DOHH2 (cell line): ENCODE measurements at regions not wholly inside any gene's neighbourhood (a gene's known extent, or its start where the extent isn't known, plus 50 kb on each side); places are given as distances from the start of the nearest gene placed in this dataset.

Experiments
- H3F3A ChIP-seq: fragments of 200-600 bp; sonication (generic), shearing (Covaris generic); 2 replicates; pipeline ENCODE4 v1.6.0; 2016; ENCODE audit warnings: antibody characterized with exemption, mild to moderate bottlenecking; ENCODE audit not compliant: control insufficient read depth, insufficient read depth
- H3K27ac ChIP-seq: fragments of 200-600 bp; sonication (generic); 2 replicates; pipeline ENCODE4 v1.5.1; 2014; ENCODE audit warnings: low read depth, mild to moderate bottlenecking, low read length, moderate library complexity
- H3K27me3 ChIP-seq: fragments of 200-600 bp; sonication (generic); 2 replicates; pipeline ENCODE4 v1.6.1; 2014; ENCODE audit warnings: mild to moderate bottlenecking, low read length, mixed read lengths; ENCODE audit not compliant: control insufficient read depth
- H3K36me3 ChIP-seq: fragments of 200-600 bp; sonication (generic); 2 replicates; pipeline ENCODE4 v1.6.1; 2014; ENCODE audit warnings: mild to moderate bottlenecking, low read length, moderate library complexity, mixed read lengths; ENCODE audit not compliant: control insufficient read depth
- H3K4me1 ChIP-seq: fragments of 200-600 bp; sonication (generic); 2 replicates; pipeline ENCODE4 v1.6.1; 2014; ENCODE audit warnings: mild to moderate bottlenecking, low read length, mixed read lengths; ENCODE audit not compliant: control insufficient read depth
- H3K4me2 ChIP-seq: fragments of 200-600 bp; sonication (generic); 2 replicates; pipeline ENCODE4 v1.6.0; 2014; ENCODE audit warnings: mild to moderate bottlenecking, low read length, moderate library complexity
- H3K4me3 ChIP-seq: fragments of 200-600 bp; sonication (generic); 2 replicates; pipeline ENCODE4 v1.5.1; 2014; ENCODE audit warnings: mild to moderate bottlenecking, low read length, mixed read lengths
- H3K79me2 ChIP-seq: fragments of 200-600 bp; sonication (generic); 2 replicates; pipeline ENCODE4 v1.6.1; 2014; ENCODE audit warnings: mild to moderate bottlenecking, low read length, mixed read lengths; ENCODE audit not compliant: control insufficient read depth
- H3K9me2 ChIP-seq: fragments of 200-600 bp; sonication (generic); replicated peaks from 2 replicates; pipeline ENCODE4 v1.6.1; 2014; ENCODE audit warnings: mild to moderate bottlenecking, low read length, mixed read lengths; ENCODE audit not compliant: control insufficient read depth
- H3K9me3 ChIP-seq: fragments of 200-600 bp; sonication (generic); 2 replicates; pipeline ENCODE4 v1.6.1; 2014; ENCODE audit warnings: antibody characterized with exemption, low read length, mixed read lengths; ENCODE audit not compliant: control insufficient read depth, insufficient read depth
- H4K20me1 ChIP-seq: fragments of 200-600 bp; sonication (generic); 2 replicates; pipeline ENCODE4 v1.6.0; 2014; ENCODE audit warnings: low read depth, mild to moderate bottlenecking, antibody characterized with exemption, low read length, moderate library complexity; ENCODE audit not compliant: control insufficient read depth, insufficient read depth
- EZH2phosphoT487 ChIP-seq: fragments of 200-600 bp; sonication (generic); IDR thresholded peaks from 2 replicates; pipeline ENCODE4 v1.6.1; 2017; ENCODE audit warnings: borderline replicate concordance, mild to moderate bottlenecking, antibody characterized with exemption, low read length, moderate library complexity, mixed read lengths
- TF ChIP-seq, protein P1 (sequence below): fragments of 200-600 bp; sonication (generic); IDR thresholded peaks from one replicate; pipeline ENCODE4 v1.5.1; 2014; ENCODE audit warnings: antibody characterized with exemption, mild to moderate bottlenecking, low read depth, low read length; ENCODE audit not compliant: poor library complexity, severe bottlenecking

DNA sequence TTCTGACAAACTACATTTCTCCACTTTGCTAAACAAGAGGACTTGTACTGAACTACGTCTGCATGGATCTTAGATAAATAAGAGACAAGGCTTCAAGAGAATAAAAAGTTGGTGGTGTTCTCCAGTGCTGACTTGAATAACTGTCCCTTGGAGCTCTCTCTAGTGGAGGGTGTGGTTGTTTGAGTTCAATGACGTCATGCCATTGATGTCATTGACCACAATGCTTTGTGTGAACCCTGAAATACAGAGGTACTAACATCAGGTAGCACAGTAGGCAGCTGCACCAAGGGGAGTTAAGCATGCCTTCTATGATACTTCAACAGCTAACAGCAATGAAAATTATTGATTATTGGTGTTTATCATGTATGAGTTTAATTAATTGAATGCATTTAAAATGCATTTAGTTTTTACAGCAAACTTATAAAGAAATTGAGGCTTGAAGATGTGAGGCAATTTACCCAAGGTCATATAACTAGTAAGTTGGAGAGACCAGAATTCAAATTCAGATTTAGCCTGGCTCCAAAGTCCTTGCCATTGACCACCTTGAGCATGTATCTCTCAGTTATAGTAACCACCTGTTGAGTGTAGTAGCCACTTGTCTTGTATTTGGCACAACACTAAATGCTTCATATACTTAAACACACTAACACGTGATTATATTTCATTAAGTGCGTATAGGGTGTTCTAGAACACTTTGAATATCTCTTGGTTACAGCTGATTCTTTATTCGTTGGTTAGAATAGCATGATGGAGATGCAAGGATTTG is 126.0 kb upstream of the ANKRD28 start:
- no peaks in the 10 kb centered on the region for H4K20me1 ChIP-seq
- H3K9me2 ChIP-seq, result no peaks in the 10 kb centered on the region
- H3K4me3 ChIP-seq, result no peak overlapping the region
- H3K79me2 ChIP-seq, result no peaks in the 10 kb centered on the region
- no peak overlapping the region for H3K27ac ChIP-seq
- no peaks in the 10 kb centered on the region for H3K36me3 ChIP-seq
- no peak for TF ChIP-seq EZH2phosphoT487
- TF ChIP-seq, protein P1, sequence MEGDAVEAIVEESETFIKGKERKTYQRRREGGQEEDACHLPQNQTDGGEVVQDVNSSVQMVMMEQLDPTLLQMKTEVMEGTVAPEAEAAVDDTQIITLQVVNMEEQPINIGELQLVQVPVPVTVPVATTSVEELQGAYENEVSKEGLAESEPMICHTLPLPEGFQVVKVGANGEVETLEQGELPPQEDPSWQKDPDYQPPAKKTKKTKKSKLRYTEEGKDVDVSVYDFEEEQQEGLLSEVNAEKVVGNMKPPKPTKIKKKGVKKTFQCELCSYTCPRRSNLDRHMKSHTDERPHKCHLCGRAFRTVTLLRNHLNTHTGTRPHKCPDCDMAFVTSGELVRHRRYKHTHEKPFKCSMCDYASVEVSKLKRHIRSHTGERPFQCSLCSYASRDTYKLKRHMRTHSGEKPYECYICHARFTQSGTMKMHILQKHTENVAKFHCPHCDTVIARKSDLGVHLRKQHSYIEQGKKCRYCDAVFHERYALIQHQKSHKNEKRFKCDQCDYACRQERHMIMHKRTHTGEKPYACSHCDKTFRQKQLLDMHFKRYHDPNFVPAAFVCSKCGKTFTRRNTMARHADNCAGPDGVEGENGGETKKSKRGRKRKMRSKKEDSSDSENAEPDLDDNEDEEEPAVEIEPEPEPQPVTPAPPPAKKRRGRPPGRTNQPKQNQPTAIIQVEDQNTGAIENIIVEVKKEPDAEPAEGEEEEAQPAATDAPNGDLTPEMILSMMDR, result no peak
- no peaks in the 10 kb centered on the region for H3K27me3 ChIP-seq
- no peak overlapping the region for H3K4me2 ChIP-seq
- no peaks in the 10 kb centered on the region for H3K4me1 ChIP-seq
- no peaks in the 10 kb centered on the region for H3K9me3 ChIP-seq
- H3F3A ChIP-seq, result no peaks in the 10 kb centered on the region

DNA sequence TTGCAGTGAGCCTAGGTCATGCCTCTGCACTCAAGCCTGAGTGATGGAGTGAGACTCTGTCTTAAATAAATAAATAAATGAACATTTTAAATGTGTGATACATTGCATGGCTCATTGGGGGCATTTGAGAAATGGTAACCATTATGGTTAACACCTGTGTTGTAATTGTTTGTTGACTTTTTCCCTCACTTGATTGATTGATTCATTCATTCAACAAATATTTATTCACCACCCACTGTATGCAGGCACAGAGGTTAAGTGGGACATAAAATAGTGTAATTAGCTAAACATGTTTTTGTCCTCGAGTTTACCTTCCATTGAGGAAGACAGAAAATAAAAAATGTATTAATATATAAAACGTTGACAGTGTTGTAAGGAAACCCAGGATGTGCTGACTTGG is 127.1 kb upstream of the ANKRD28 start:
- no peaks in the 10 kb centered on the region for H3K4me1 ChIP-seq
- H3K9me2 ChIP-seq, result no peaks in the 10 kb centered on the region
- H3K4me2 ChIP-seq, result no peak overlapping the region
- H3K79me2 ChIP-seq, result no peaks in the 10 kb centered on the region
- no peaks in the 10 kb centered on the region for H3K9me3 ChIP-seq
- no peaks in the 10 kb centered on the region for H4K20me1 ChIP-seq
- no peaks in the 10 kb centered on the region for H3K36me3 ChIP-seq
- no peak overlapping the region for H3K27ac ChIP-seq
- TF ChIP-seq EZH2phosphoT487, result no peak
- TF ChIP-seq, protein P1, result no peak
- no peak overlapping the region for H3K4me3 ChIP-seq
- no peaks in the 10 kb centered on the region for H3F3A ChIP-seq
- no peaks in the 10 kb centered on the region for H3K27me3 ChIP-seq

DNA sequence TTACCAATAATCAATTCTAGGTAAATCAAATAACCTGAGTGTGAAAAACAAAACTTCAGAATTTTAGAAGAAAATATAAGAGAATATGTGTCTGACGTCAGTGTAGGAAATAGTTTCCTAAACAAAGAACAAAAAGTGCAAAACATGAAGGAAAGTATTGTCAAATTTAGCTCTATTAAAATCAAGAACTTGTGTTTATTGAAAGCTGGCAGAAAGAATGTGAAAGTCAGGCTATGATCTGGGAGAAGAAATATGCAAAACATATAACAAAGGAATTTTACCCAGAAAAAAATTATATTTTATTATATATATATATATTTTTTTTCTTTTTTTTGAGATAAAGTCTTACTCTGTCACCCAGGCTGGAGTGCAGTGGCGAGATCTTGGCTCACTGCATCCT is 129.1 kb upstream of the ANKRD28 start:
- no peaks in the 10 kb centered on the region for H3K27me3 ChIP-seq
- H3K9me2 ChIP-seq, result no peaks in the 10 kb centered on the region
- H3K36me3 ChIP-seq, result no peaks in the 10 kb centered on the region
- TF ChIP-seq, protein P1, result no peak
- no peak for TF ChIP-seq EZH2phosphoT487
- H3F3A ChIP-seq, result no peaks in the 10 kb centered on the region
- H3K27ac ChIP-seq, result no peak overlapping the region
- H3K4me3 ChIP-seq, result no peak overlapping the region
- H3K79me2 ChIP-seq, result no peaks in the 10 kb centered on the region
- no peaks in the 10 kb centered on the region for H4K20me1 ChIP-seq
- no peaks in the 10 kb centered on the region for H3K9me3 ChIP-seq
- no peaks in the 10 kb centered on the region for H3K4me1 ChIP-seq
- H3K4me2 ChIP-seq, result no peak overlapping the region
